ENCODE measurements at regions not wholly inside any gene's neighbourhood (a gene's known extent, or its start where the extent isn't known, plus 50 kb on each side); places are given as distances from the start of the nearest gene placed in this dataset.

DNA sequence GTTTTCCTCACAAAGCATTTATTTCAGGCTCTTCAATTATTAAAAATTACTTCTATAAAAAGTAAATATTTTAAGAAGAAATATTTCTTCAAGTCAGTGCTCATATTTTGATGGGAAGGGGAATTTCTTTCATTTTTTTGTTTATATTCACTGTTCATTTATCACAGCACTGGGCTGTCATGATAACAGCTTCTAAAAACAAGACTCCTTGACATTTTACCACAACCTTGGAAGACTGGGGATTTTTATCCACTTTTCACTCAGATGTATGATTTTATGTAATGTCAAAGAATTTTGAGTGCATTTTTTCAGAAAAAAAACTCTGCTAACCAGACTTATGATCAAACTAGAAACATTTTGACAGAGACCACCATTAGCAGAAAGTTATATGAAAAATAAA lies 149.7 kb downstream of the PHLDA1 start:
- no peak overlapping the region for H3K27ac ChIP-seq
- no peak for DNase-seq (ENCODE audit: low spot score)
- TF ChIP-seq, protein P1, sequence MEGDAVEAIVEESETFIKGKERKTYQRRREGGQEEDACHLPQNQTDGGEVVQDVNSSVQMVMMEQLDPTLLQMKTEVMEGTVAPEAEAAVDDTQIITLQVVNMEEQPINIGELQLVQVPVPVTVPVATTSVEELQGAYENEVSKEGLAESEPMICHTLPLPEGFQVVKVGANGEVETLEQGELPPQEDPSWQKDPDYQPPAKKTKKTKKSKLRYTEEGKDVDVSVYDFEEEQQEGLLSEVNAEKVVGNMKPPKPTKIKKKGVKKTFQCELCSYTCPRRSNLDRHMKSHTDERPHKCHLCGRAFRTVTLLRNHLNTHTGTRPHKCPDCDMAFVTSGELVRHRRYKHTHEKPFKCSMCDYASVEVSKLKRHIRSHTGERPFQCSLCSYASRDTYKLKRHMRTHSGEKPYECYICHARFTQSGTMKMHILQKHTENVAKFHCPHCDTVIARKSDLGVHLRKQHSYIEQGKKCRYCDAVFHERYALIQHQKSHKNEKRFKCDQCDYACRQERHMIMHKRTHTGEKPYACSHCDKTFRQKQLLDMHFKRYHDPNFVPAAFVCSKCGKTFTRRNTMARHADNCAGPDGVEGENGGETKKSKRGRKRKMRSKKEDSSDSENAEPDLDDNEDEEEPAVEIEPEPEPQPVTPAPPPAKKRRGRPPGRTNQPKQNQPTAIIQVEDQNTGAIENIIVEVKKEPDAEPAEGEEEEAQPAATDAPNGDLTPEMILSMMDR (IDR thresholded peaks at IDR 0.05), result no peak
- no peak overlapping the region for H3K4me3 ChIP-seq

DNA sequence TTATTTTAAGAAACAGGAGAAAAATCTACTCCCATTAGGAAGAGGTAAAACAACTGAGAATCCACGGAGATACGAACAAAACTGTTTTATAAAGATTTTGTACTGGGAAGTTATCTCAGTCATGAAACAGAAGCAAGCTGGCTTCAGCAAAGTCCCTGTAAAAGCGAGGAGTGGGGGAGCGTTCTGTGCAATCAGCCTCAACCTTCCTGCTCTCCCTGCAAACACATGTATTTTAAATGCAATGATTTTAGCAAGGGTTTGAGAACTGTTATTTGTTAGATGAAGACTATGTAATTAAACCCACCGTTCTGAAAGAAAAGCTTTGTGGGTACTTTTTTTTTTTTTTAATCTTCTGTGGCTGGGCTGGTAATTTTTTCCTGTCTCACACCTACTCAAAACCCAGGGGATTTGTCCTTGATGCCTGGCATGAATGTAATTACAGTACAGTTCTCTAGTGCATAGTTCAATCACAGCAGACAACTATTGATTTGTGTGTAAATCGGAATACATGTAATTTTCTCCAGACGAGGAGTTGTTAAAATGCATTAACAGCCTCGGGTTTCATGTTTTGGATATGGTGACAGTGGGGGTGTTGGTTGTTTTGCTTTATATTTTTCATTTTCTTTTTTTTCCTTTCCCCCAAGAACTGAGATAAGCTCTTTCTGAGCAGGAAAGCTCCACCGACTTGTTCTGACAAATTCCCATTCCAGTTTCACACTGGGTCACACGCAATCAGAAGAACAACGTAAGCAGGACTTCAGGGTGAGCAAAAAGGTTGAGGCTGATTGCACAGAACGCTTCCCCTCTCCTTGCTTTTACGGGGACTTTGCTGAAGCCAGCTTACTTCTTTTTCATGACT lies 153.6 kb downstream of the PHLDA1 start:
- Histone ChIP-seq H3K4me3 (peak overlapping the region; percentile 24), H3K27ac (no peak overlapping the region)
- no peak for DNase-seq (ENCODE audit: low spot score)
- TF ChIP-seq, protein P1 (IDR thresholded peaks at IDR 0.05), result no peak

- TF ChIP-seq, protein P1 (IDR thresholded peaks at IDR 0.05), result no peak
- H3K4me3 ChIP-seq, result peak overlapping the region; percentile 24
- DNase-seq (ENCODE audit: low spot score), result no peak
- H3K27ac ChIP-seq, result no peak overlapping the region
Observed at GRCh38 chr12:75876832-75877762, 154.5 kb downstream of the PHLDA1 start.

- TF ChIP-seq, protein P1 (IDR thresholded peaks at IDR 0.05), result no peak
- no peak overlapping the region for H3K27ac ChIP-seq
- no peak for DNase-seq (ENCODE audit: low spot score)
- no peak overlapping the region for H3K4me3 ChIP-seq
Observed at GRCh38 chr12:75874441-75874840, 157.1 kb downstream of the PHLDA1 start.

DNA sequence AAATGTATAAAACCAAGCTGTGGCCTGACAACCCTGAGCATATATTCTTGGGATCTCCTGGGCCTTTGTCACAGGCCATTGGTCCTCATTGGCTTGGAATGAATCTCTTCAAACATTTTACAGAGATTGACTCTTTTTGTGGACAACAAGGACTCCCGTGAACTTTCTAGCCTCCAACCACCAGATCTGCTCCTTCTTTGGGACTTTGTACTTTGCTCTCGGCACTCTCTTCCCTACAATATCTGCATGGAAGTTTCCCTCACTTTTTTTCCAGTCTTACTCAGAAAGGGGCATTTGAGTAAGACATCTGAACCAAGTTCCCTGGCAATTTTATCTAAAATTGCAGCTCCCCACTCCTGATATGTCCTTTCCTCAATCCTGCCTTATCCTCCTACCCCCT lies 158.8 kb downstream of the PHLDA1 start:
- Histone ChIP-seq H3K4me3 (no peak overlapping the region), H3K27ac (no peak overlapping the region)
- no peak for DNase-seq (ENCODE audit: low spot score)
- TF ChIP-seq, protein P1 (IDR thresholded peaks at IDR 0.05), result no peak

DNA sequence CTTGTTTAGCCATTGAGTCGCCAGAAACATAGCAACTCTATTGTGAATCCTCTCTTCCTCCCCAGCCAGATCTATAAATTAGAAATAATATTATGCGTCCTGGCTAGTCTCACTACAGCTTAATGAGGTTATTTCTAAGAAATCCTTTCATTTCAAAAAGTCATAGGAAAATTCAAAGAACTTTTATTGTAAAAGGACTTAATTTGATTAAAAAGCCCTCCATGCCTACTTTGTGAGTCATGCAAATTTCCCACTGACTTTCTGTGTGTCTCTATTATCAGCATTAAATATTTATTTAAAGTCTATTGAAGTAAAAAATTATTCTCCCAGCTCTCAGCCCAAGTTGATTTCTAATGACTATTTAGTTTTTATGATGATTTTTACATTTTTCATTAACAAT lies 160.7 kb downstream of the PHLDA1 start:
- H3K27ac ChIP-seq, result no peak overlapping the region
- no peak overlapping the region for H3K4me3 ChIP-seq
- TF ChIP-seq, protein P1 (IDR thresholded peaks at IDR 0.05), result no peak
- DNase-seq (ENCODE audit: low spot score), result no peak

Measured in coronary artery (tissue), 2 donors.